GM23338 (cell line): ENCODE measurements at regions not wholly inside any gene's neighbourhood (a gene's known extent, or its start where the extent isn't known, plus 50 kb on each side); places are given as distances from the start of the nearest gene placed in this dataset.

Source experiments
- ATAC-seq: fragments of 200-7000 bp; cut with Tn5 transposase; 3 replicates; pipeline ENCODE4 v1.9.1; 2020
- DNase-seq: peaks from one replicate; pipeline ENCODE4 v3.0.0-alpha.2; 2015; ENCODE audit warnings: low spot score
- H2AFZ ChIP-seq: fragments of 200-600 bp; sonication (generic); 2 replicates; pipeline ENCODE4 v1.8.0; 2016; ENCODE audit warnings: antibody characterized with exemption, mild to moderate bottlenecking, moderate library complexity
- H3F3A ChIP-seq: fragments of 200-600 bp; sonication (generic); replicated peaks from 2 replicates; pipeline ENCODE4 v1.8.0; 2017; ENCODE audit warnings: antibody characterized with exemption, mixed run types, low read depth
- H3K27ac ChIP-seq: fragments of 200-600 bp; sonication (generic); 2 replicates; pipeline ENCODE4 v1.6.1; 2016; ENCODE audit warnings: low read depth
- H3K27me3 ChIP-seq: fragments of 200-600 bp; sonication (generic); 2 replicates; pipeline ENCODE4 v1.8.0; 2016; ENCODE audit warnings: mild to moderate bottlenecking, mixed run types, moderate library complexity; ENCODE audit not compliant: insufficient read depth
- H3K36me3 ChIP-seq: fragments of 200-600 bp; sonication (generic); 2 replicates; pipeline ENCODE4 v1.8.0; 2016; ENCODE audit warnings: mild to moderate bottlenecking; ENCODE audit not compliant: insufficient read depth
- H3K4me1 ChIP-seq: fragments of 200-600 bp; sonication (generic); 2 replicates; pipeline ENCODE4 v1.8.0; 2016; ENCODE audit warnings: mild to moderate bottlenecking, moderate library complexity; ENCODE audit not compliant: insufficient read depth
- H3K4me2 ChIP-seq: fragments of 200-600 bp; sonication (generic); 2 replicates; pipeline ENCODE4 v1.7.1; 2017; ENCODE audit warnings: mixed run types
- H3K4me3 ChIP-seq: fragments of 200-600 bp; sonication (generic); 2 replicates; pipeline ENCODE4 v1.6.1; 2016; ENCODE audit warnings: mixed run types
- H3K79me2 ChIP-seq: fragments of 200-600 bp; sonication (generic); replicated peaks from 2 replicates; pipeline ENCODE4 v1.8.0; 2017; ENCODE audit warnings: mild to moderate bottlenecking; ENCODE audit not compliant: insufficient read depth
- H3K9me2 ChIP-seq: fragments of 200-600 bp; sonication (generic); 2 replicates; pipeline ENCODE4 v1.8.0; 2017; ENCODE audit not compliant: insufficient read depth
- H4K20me1 ChIP-seq: fragments of 200-600 bp; sonication (generic); replicated peaks from 2 replicates; pipeline ENCODE4 v1.8.0; 2017; ENCODE audit warnings: mild to moderate bottlenecking; ENCODE audit not compliant: insufficient read depth
- H3K27ac Mint-ChIP-seq: 2 replicates; pipeline ENCODE4 v1.8.0; 2020; ENCODE audit warnings: inconsistent platforms, mild to moderate bottlenecking, moderate library complexity, mixed read lengths
- H3K27me3 Mint-ChIP-seq: 3 replicates; pipeline ENCODE4 v1.8.0; 2022; ENCODE audit warnings: low read depth, mild to moderate bottlenecking, moderate library complexity, mixed read lengths, inconsistent platforms; ENCODE audit not compliant: insufficient read depth, poor library complexity
- H3K36me3 Mint-ChIP-seq: 3 replicates; pipeline ENCODE4 v1.8.0; 2021; ENCODE audit warnings: low read depth, mild to moderate bottlenecking, inconsistent platforms, moderate library complexity, mixed read lengths
- H3K4me1 Mint-ChIP-seq: 3 replicates; pipeline ENCODE4 v1.8.0; 2020; ENCODE audit warnings: mild to moderate bottlenecking, inconsistent platforms, mixed read lengths
- H3K4me3 Mint-ChIP-seq: 3 replicates; pipeline ENCODE4 v1.8.0; 2021; ENCODE audit warnings: moderate library complexity, mild to moderate bottlenecking, inconsistent platforms, mixed read lengths
- H3K9me3 Mint-ChIP-seq: 3 replicates; pipeline ENCODE4 v1.8.0; 2020; ENCODE audit warnings: moderate library complexity, mild to moderate bottlenecking, inconsistent platforms, mixed read lengths
- CTCF ChIP-seq, 2 experiments: fragments of 200-600 bp in 1 of 2; sonication (generic) in 1 of 2; conservative IDR thresholded peaks; 2 replicates each; pipeline versions ENCODE4 v1.5.1 to v1.6.1; 2016 to 2017; ENCODE audit warnings: antibody characterized with exemption in 2 of 2, low read depth in 2 of 2, mild to moderate bottlenecking in 2 of 2, moderate library complexity in 1 of 2
- ETS1 ChIP-seq: IDR thresholded peaks from 2 replicates; pipeline ENCODE4 v1.6.1; 2016; ENCODE audit warnings: antibody characterized with exemption
- EZH2 ChIP-seq: fragments of 200-600 bp; sonication (generic); IDR thresholded peaks from one replicate; pipeline ENCODE4 v1.8.0; 2017; ENCODE audit warnings: antibody characterized with exemption, mild to moderate bottlenecking, low read depth; ENCODE audit not compliant: unreplicated experiment
- EZH2phosphoT487 ChIP-seq: fragments of 200-600 bp; sonication (generic); IDR thresholded peaks from one replicate; pipeline ENCODE4 v1.8.1; 2018; ENCODE audit warnings: antibody characterized with exemption; ENCODE audit not compliant: unreplicated experiment
- JUNB ChIP-seq: IDR thresholded peaks from one replicate; pipeline ENCODE4 v1.6.1; 2016; ENCODE audit warnings: antibody characterized with exemption; ENCODE audit not compliant: unreplicated experiment
- NANOG ChIP-seq: IDR thresholded peaks from 2 replicates; pipeline ENCODE4 v1.6.1; 2016; ENCODE audit warnings: antibody characterized with exemption, borderline replicate concordance
- REST ChIP-seq: IDR thresholded peaks from one replicate; pipeline ENCODE4 v1.6.1; 2018; ENCODE audit warnings: antibody characterized with exemption; ENCODE audit not compliant: unreplicated experiment
- STAT1 ChIP-seq: IDR thresholded peaks from one replicate; pipeline ENCODE4 v1.6.1; 2016; ENCODE audit warnings: antibody characterized with exemption; ENCODE audit not compliant: unreplicated experiment
- ZNF114 ChIP-seq: fragments of 250-450 bp; sonication (Bioruptor Pico); IDR thresholded peaks from 2 replicates; pipeline ENCODE4 v1.5.0; 2020; ENCODE audit warnings: mild to moderate bottlenecking, moderate library complexity
- ZNF331 ChIP-seq: fragments of 250-450 bp; sonication (Bioruptor Pico); IDR thresholded peaks from 2 replicates; pipeline ENCODE4 v1.5.0; 2020; ENCODE audit warnings: low read depth, mild to moderate bottlenecking, moderate library complexity

GRCh38 chr21:35855484-35855883 lies 204.8 kb downstream of the SETD4 start:
- no peaks in the 10 kb centered on the region for H3K27me3 ChIP-seq
- H3K27ac Mint-ChIP-seq: no peak overlapping the region
- no peaks in the 10 kb centered on the region for H3F3A ChIP-seq

GRCh38 chr21:35854281-35854680 lies 206.0 kb downstream of the SETD4 start:
- no peak overlapping the region for H3K4me2 ChIP-seq
- no peak overlapping the region for H3K27ac ChIP-seq
- Mint-ChIP-seq H3K9me3 (no peaks in the 10 kb centered on the region; the same call in 1 of the 3 replicates), H3K36me3 (no peaks in the 10 kb centered on the region), H3K27ac (no peak overlapping the region), H3K4me3 (no peak overlapping the region), H3K27me3 (peaks cover 1% of the 10 kb centered on the region), H3K4me1 (no peaks in the 10 kb centered on the region; the same call in 2 of the 3 replicates)
- no peaks in the 10 kb centered on the region for H3K4me1 ChIP-seq
- H3K79me2 ChIP-seq: no peaks in the 10 kb centered on the region
- H3K27me3 ChIP-seq: no peaks in the 10 kb centered on the region
- no peaks in the 10 kb centered on the region for H3K36me3 ChIP-seq
- no peaks in the 10 kb centered on the region for H3F3A ChIP-seq
- no peaks in the 10 kb centered on the region for H4K20me1 ChIP-seq
- DNase-seq (no peak), ATAC-seq (no peak)
- H3K9me2 ChIP-seq: no peaks in the 10 kb centered on the region
- no peak overlapping the region for H3K4me3 ChIP-seq
- no peak overlapping the region for H2AFZ ChIP-seq
- TF ChIP-seq EZH2 (no peak), STAT1 (no peak), ZNF331 (CRISPR knock-in tag) (no peak), CTCF (conservative IDR thresholded peaks at IDR 0.05; ENCODE audit: low read depth in 2 of 2) (no peak), JUNB (no peak), EZH2phosphoT487 (no peak), ETS1 (no peak), NANOG (no peak), REST (no peak)

More at GRCh38 chr21:35855484-35855883, 204.8 kb downstream of the SETD4 start:
- Histone ChIP-seq H3K4me3 (no peak overlapping the region), H3K9me2 (no peaks in the 10 kb centered on the region), H3K36me3 (no peaks in the 10 kb centered on the region), H3K27ac (no peak overlapping the region), H4K20me1 (no peaks in the 10 kb centered on the region), H3K79me2 (no peaks in the 10 kb centered on the region), H3K4me2 (no peak overlapping the region), H3K4me1 (no peaks in the 10 kb centered on the region), H2AFZ (0 out of 2 replicates have a peak overlapping the region, but pooled peaks have one; percentile 43)
- no peak for ATAC-seq
- TF ChIP-seq ZNF331 (CRISPR knock-in tag) (no peak), ZNF114 (no peak), REST (no peak), NANOG (no peak), STAT1 (no peak)
- H3K27me3 Mint-ChIP-seq: peaks cover 1% of the 10 kb centered on the region
- no peaks in the 10 kb centered on the region for H3K36me3 Mint-ChIP-seq
- no peaks in the 10 kb centered on the region; the same call in 2 of the 3 replicates for H3K4me1 Mint-ChIP-seq
- no peaks in the 10 kb centered on the region; the same call in 1 of the 3 replicates for H3K9me3 Mint-ChIP-seq
- no peak for DNase-seq
- H3K4me3 Mint-ChIP-seq: no peak overlapping the region
